ENCODE measurements at regions not wholly inside any gene's neighbourhood (a gene's known extent, or its start where the extent isn't known, plus 50 kb on each side); places are given as distances from the start of the nearest gene placed in this dataset.
"Not testable (repeated sequence)": the region's sequence is repeated elsewhere in the genome, so short reads cannot be mapped to it uniquely, and the experiment has no call there.

GRCh38 chr5:82649943-82650342 lies 371.8 kb upstream of the RPS23 start:
- no peak for DNase-seq (ENCODE audit: low read depth in 2 of 2)

- DNase-seq (ENCODE audit: low read depth in 2 of 2): no peak
These were observed 366.6 kb upstream of the RPS23 start for GRCh38 chr5:82644766-82645165.

GRCh38 chr5:82644229-82644628 lies 366.1 kb upstream of the RPS23 start:
- DNase-seq (ENCODE audit: low read depth in 2 of 2): no peak

- no peak for DNase-seq (ENCODE audit: low read depth in 2 of 2)
These were observed 364.2 kb upstream of the RPS23 start for GRCh38 chr5:82642313-82642712.

- DNase-seq (ENCODE audit: low read depth in 2 of 2): peak; percentile 82 to 85
These were observed 363.3 kb upstream of the RPS23 start for GRCh38 chr5:82641331-82642003.

- DNase-seq (ENCODE audit: low read depth in 2 of 2): no peak
These were observed 362.8 kb upstream of the RPS23 start for GRCh38 chr5:82640916-82641315.

GRCh38 chr5:82639393-82640144 lies 361.4 kb upstream of the RPS23 start:
- DNase-seq (ENCODE audit: low read depth in 2 of 2): no peak

- DNase-seq (ENCODE audit: low read depth in 2 of 2): no peak
These were observed 358.4 kb upstream of the RPS23 start for GRCh38 chr5:82636591-82636990.

- peak; percentile 43 to 49 for DNase-seq (ENCODE audit: low read depth in 2 of 2)
These were observed 357.6 kb upstream of the RPS23 start for GRCh38 chr5:82635561-82636288.

GRCh38 chr5:82628364-82628910 lies 350.3 kb upstream of the RPS23 start:
- no peak for DNase-seq (ENCODE audit: low read depth in 2 of 2)

- DNase-seq (ENCODE audit: low read depth in 2 of 2): not testable (repeated sequence)
These were observed 348.9 kb upstream of the RPS23 start for GRCh38 chr5:82626905-82627591.

GRCh38 chr5:82626012-82626411 lies 347.9 kb upstream of the RPS23 start:
- DNase-seq (ENCODE audit: low read depth in 2 of 2): not testable (repeated sequence)

- no peak for DNase-seq (ENCODE audit: low read depth in 2 of 2)
These were observed 345.9 kb upstream of the RPS23 start for GRCh38 chr5:82624062-82624461.

- no peak for DNase-seq (ENCODE audit: low read depth in 2 of 2)
These were observed 344.8 kb upstream of the RPS23 start for GRCh38 chr5:82622711-82623514.

- DNase-seq (ENCODE audit: low read depth in 2 of 2): no peak
These were observed 344.1 kb upstream of the RPS23 start for GRCh38 chr5:82622205-82622604.

- DNase-seq (ENCODE audit: low read depth in 2 of 2): no peak
These were observed 342.9 kb upstream of the RPS23 start for GRCh38 chr5:82620957-82621600.

- no peak for DNase-seq (ENCODE audit: low read depth in 2 of 2)
These were observed 340.9 kb upstream of the RPS23 start for GRCh38 chr5:82619097-82619496.

GRCh38 chr5:82614706-82615105 lies 336.6 kb upstream of the RPS23 start:
- no peak for DNase-seq (ENCODE audit: low read depth in 2 of 2)

GRCh38 chr5:82613891-82614290 lies 335.7 kb upstream of the RPS23 start:
- no peak for DNase-seq (ENCODE audit: low read depth in 2 of 2)

- DNase-seq (ENCODE audit: low read depth in 2 of 2): no peak
These were observed 332.5 kb upstream of the RPS23 start for GRCh38 chr5:82610686-82611085.
